H1 (cell line): ENCODE measurements at regions not wholly inside any gene's neighbourhood (a gene's known extent, or its start where the extent isn't known, plus 50 kb on each side); places are given as distances from the start of the nearest gene placed in this dataset.

Experiments
- CBX8 ChIP-seq: fragments of 300-800, 300-1000 bp; sonication (generic); IDR thresholded peaks from 2 replicates; pipeline ENCODE4 v1.7.1; 2016; ENCODE audit warnings: low read depth, low read length, borderline replicate concordance
- EZH2 ChIP-seq: fragments of 200-600 bp; sonication (generic); IDR thresholded peaks from 2 replicates; pipeline ENCODE4 v1.7.1; 2012; ENCODE audit warnings: low read depth, mild to moderate bottlenecking, moderate library complexity, low read length, inconsistent platforms; ENCODE audit not compliant: severe bottlenecking
- SP2 ChIP-seq: IDR thresholded peaks from 2 replicates; pipeline ENCODE4 v1.6.1; 2012; ENCODE audit warnings: mild to moderate bottlenecking, low read length, inconsistent platforms

DNA sequence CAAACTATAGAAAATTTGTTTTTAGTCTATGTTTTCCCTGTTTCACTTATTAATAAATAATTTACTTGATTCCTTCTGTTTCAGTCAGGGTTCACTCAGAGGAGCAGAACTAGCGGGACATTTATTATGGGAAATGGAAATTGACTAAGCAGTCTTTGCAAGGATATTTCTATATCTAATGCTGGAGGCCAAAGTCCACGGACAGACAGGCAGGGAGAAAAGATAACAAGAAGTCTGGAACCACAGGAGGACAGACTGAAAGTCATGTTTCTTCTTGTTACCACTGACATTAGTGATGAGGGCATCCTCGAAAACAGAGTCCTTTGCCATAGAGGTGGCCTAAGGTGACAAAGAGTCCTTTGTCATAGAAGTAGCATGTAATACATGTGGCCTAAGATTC, 744.5 kb upstream of the TMPRSS15 start:
- TF ChIP-seq CBX8 (no peak), SP2 (no peak), EZH2 (no peak)
